Fibroblast of mammary gland (primary cell): ENCODE measurements at regions not wholly inside any gene's neighbourhood (a gene's known extent, or its start where the extent isn't known, plus 50 kb on each side); places are given as distances from the start of the nearest gene placed in this dataset.

Experiments
- DNase-seq: peaks from one replicate; pipeline ENCODE4 v3.0.0-alpha.2; 2010; ENCODE audit warnings: low read depth
- H3K4me3 ChIP-seq: 2 replicates; pipeline ENCODE4 v1.5.1; 2011; ENCODE audit warnings: low read depth, mild to moderate bottlenecking, low read length, moderate library complexity; ENCODE audit not compliant: control insufficient read depth
- CTCF ChIP-seq: conservative IDR thresholded peaks from 2 replicates; pipeline ENCODE4 v1.5.1; 2011; ENCODE audit warnings: low read depth, low read length, inconsistent platforms; ENCODE audit not compliant: control insufficient read depth, insufficient read depth

GRCh38 chr12:115210533-115211252 lies 526.7 kb upstream of the TBX3 start:
- no peak overlapping the region for H3K4me3 ChIP-seq
- TF ChIP-seq CTCF, result no peak
- DNase-seq, result no peak

DNA sequence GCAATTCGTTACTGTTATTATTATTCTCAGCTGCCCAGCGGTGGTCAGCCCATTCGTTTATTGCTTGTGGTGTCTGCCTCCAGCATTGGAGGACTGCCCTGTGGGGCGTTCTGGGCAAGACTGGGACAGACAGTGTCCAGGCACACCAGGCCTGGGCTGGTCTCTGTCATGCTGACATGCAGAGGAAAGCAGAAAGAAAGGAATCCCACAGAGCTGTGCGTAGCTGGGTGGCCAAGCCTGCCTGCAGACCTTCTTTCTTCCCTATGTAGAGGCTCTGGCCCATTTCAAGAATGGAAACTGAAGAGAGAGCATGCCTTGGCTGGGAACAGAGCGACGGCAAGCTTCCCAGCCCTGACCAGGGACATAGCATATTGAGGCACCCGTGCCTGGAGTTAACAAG lies 525.3 kb upstream of the TBX3 start:
- no peak overlapping the region for H3K4me3 ChIP-seq

DNA sequence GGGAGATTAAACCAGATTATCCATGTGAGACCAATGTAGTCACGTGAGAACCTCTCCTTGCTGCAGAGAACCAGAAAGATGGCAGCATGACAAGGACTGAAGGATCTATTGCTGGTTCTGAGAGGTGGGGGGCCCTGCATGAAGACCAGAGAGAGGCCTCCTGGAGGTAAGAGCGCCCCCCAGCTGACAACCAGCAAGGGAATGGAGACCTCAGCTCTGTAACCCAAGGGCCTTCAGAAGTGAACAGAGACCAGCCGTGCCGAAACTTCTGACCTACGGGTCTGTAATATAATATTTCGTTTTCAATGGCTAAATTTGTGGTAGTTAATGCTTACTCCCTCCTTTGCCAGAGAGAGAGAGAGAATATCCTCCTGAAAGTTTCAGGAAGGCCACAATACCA lies 524.1 kb upstream of the TBX3 start:
- TF ChIP-seq CTCF, result no peak
- no peak for DNase-seq
- H3K4me3 ChIP-seq, result no peak overlapping the region

More for the DNA sequence above, 525.3 kb upstream of the TBX3 start:
- no peak for TF ChIP-seq CTCF
- no peak for DNase-seq

- H3K4me3 ChIP-seq, result no peak overlapping the region
- DNase-seq, result no peak
- TF ChIP-seq CTCF, result no peak
Observed at GRCh38 chr12:115207216-115207915, 523.4 kb upstream of the TBX3 start.

DNA sequence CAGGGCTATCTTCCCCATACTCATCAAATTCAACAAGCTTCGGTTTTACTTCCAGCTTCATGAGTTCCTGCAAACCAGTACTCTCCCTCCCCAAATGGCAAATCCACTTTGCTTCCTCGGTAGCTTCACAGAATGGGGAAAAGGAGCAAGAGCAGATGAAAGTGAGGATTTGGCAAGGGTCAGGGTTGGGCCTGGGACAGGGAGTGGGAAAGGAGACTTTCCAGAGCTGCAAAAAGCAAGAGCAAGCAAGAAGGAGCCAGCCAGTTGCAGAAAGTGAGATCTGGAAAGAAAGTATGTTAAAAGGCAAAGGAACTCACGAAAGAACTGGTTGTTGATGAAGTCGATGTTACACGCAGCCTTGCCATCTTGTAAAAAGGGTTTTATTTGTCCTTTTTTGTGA lies 522.8 kb upstream of the TBX3 start:
- no peak overlapping the region for H3K4me3 ChIP-seq
- TF ChIP-seq CTCF, result no peak
- DNase-seq, result no peak

- no peak overlapping the region for H3K4me3 ChIP-seq
- no peak for TF ChIP-seq CTCF
- no peak for DNase-seq
Observed at GRCh38 chr12:115205755-115206308, 521.9 kb upstream of the TBX3 start.
